Upper lobe of left lung (tissue), 4 donors: ENCODE measurements at regions not wholly inside any gene's neighbourhood (a gene's known extent, or its start where the extent isn't known, plus 50 kb on each side); places are given as distances from the start of the nearest gene placed in this dataset.

Experiments used
- EP300 ChIP-seq, 4 donors: sonication (generic); formaldehyde crosslinking; IDR thresholded peaks; one replicate each; pipeline ENCODE4 v1.5.1; 2017; ENCODE audit warnings: antibody characterized with exemption in 4 of 4, control low read depth in 2 of 4
- POLR2AphosphoS5 ChIP-seq, 2 donors: sonication (generic); formaldehyde crosslinking; IDR thresholded peaks; one replicate each; pipeline ENCODE4 v1.5.1; 2017; ENCODE audit warnings: antibody characterized with exemption in 2 of 2
- TF ChIP-seq, protein P1 (sequence below), 6 experiments: fragments of 450-650 bp in 4 of 6; fragments of 200-600 bp in 2 of 6; sonication (generic) in 2 of 6; IDR thresholded peaks; one replicate each; pipeline ENCODE4 v1.5.1; 2016 to 2019; ENCODE audit warnings: antibody characterized with exemption in 6 of 6

DNA sequence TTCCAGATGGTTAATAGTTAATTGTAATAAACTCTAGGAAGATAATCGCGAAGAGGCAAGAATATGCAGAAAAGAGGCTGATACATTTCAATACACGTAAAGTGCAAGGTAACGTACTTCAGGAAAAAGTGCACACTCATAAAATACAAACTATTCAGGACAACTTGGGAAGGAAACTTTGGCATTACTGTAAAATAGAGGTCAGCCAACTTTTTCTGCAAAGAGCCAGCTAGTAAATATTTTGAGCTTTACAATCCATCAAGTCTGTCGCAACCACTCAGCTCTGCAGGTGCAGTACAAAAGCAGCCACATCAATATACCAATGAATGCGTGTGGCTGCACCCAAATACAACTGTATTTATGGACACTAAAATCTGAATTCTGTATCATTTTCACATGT is 51.6 kb upstream of the THUMPD3 start:
- TF ChIP-seq POLR2AphosphoS5 (IDR thresholded peaks at IDR 0.05): no peak
- TF ChIP-seq, protein P1, sequence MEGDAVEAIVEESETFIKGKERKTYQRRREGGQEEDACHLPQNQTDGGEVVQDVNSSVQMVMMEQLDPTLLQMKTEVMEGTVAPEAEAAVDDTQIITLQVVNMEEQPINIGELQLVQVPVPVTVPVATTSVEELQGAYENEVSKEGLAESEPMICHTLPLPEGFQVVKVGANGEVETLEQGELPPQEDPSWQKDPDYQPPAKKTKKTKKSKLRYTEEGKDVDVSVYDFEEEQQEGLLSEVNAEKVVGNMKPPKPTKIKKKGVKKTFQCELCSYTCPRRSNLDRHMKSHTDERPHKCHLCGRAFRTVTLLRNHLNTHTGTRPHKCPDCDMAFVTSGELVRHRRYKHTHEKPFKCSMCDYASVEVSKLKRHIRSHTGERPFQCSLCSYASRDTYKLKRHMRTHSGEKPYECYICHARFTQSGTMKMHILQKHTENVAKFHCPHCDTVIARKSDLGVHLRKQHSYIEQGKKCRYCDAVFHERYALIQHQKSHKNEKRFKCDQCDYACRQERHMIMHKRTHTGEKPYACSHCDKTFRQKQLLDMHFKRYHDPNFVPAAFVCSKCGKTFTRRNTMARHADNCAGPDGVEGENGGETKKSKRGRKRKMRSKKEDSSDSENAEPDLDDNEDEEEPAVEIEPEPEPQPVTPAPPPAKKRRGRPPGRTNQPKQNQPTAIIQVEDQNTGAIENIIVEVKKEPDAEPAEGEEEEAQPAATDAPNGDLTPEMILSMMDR (IDR thresholded peaks at IDR 0.05): no peak
- no peak for TF ChIP-seq EP300 (IDR thresholded peaks at IDR 0.05)
